ENCODE measurements at regions not wholly inside any gene's neighbourhood (a gene's known extent, or its start where the extent isn't known, plus 50 kb on each side); places are given as distances from the start of the nearest gene placed in this dataset.

- no peak for DNase-seq (ENCODE audit: low read depth in 1 of 2, low spot score in 1 of 2)
These were observed 558.7 kb upstream of the TNP1 start for GRCh38 chr2:217418544-217418943.

GRCh38 chr2:217418090-217418489 is 558.2 kb upstream of the TNP1 start:
- DNase-seq (ENCODE audit: low read depth in 1 of 2, low spot score in 1 of 2) = no peak

DNA sequence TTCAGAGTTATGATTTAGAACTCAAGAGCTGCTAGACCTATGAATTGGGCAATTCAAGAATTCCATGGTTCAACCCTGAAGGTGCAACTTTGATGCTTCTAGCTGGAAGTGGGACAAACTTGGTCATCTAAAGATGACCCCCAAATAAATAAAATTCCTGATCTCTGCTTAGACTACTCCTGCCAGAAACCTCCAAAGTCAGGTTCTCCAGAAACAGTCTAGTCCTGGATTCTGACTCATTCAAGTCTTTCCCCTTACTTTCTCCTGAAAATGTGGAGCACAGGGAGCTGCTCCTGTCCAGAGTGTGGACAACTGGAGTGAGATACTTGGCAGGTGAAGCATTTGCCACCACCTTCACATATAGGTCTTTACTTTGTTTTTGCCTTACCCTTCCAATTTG is 557.7 kb upstream of the TNP1 start:
- DNase-seq (ENCODE audit: low read depth in 1 of 2, low spot score in 1 of 2) = no peak

- no peak for DNase-seq (ENCODE audit: low read depth in 1 of 2, low spot score in 1 of 2)
These were observed 555.5 kb upstream of the TNP1 start for GRCh38 chr2:217415316-217415715.

DNA sequence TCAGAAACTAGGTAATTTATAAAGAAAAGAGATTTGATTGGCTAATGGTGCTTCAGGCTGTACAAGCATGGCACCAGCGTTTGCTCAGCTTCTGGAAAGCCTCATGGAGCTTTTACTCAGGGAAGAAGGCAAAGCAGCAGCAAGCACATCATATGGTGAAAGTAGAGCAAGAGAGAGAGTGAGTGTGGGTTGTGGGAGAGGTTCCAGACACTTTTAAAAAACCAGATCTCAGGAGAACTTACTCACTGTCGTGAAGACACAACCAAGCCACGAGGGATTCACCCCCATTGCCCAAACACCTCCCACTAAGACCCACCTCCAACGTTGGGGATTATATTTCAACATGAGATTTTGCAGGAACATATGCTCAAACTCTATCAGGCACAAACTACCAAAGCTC is 554.6 kb upstream of the TNP1 start:
- DNase-seq (ENCODE audit: low read depth in 1 of 2, low spot score in 1 of 2) = no peak

GRCh38 chr2:217413193-217413592 is 553.3 kb upstream of the TNP1 start:
- DNase-seq (ENCODE audit: low read depth in 1 of 2, low spot score in 1 of 2) = no peak

DNA sequence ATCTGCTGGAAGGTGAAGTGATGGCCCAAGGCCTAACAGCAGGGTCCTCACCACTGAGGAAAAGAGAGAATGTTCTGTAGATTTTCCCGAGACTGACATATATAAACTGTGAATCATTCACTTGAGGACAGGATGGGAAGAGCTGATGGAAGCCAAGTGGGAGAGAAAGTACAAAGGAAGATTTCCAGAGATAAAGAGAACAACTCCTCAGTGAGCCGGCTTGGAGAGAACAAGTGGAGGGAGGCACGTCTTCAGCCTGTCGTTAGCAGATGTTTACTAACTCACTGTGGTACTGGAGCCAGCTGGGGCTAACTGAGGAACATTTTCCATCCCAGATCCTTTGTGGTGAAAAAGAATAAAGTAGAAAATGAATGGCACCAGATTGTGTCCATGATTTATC is 552.9 kb upstream of the TNP1 start:
- no peak for DNase-seq (ENCODE audit: low read depth in 1 of 2, low spot score in 1 of 2)

GRCh38 chr2:217412277-217412676 is 552.4 kb upstream of the TNP1 start:
- DNase-seq (ENCODE audit: low read depth in 1 of 2, low spot score in 1 of 2) = no peak

GRCh38 chr2:217410681-217410960 is 550.8 kb upstream of the TNP1 start:
- no peak for DNase-seq (ENCODE audit: low read depth in 1 of 2, low spot score in 1 of 2)

DNA sequence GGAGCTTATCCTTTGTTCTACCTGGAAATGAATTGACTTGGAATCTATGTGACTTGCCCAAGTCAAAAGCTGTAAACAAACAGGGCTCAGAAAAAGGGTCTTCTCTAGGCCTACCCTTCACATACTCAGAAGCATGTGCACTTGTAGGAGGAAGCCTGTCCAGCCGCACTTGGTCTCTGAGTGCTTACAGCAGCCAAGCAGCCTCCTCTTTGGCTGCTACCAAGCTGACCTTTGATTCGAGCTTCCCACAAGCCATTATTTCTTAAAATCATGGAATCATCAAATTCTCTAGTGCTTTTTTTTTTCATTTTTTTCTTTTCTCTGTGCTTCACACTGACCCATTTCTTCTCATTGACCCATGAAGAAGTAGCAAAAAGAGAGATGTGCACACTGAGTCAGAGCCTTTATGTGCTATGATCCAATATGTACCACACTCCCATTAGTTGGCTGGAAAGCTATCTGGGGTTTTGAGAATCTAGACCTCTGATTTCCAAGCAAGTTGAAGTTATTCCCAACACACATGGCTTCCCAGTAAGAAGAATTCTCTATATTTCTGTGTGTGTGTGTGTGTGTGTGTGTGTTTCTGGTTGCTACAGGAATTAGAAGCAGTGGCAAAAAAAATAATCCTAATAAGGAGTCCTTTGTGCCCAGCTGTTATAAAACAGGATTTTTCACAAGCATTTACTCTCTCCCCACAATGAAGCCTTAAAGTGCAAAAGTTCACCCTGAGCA is 550.3 kb upstream of the TNP1 start:
- no peak for DNase-seq (ENCODE audit: low read depth in 1 of 2, low spot score in 1 of 2)

DNA sequence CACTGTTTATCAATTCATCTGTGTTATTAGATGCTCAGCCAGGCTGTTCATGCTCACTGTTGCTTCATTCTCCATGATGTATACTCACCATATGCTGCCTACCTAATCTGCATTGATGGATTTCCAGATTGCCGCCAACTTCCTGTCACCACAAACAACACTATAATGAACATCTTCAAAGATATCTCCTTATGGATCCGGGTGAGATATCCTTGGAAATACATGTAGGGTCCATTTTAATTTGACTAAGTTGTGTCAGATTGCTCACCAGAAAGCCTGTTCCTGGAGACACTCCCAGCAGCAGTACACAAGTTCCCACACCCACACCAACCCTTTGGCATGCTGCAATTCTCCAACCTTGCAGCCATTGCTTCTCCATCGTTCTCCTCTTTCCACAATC is 547.5 kb upstream of the TNP1 start:
- no peak for DNase-seq (ENCODE audit: low read depth in 1 of 2, low spot score in 1 of 2)

GRCh38 chr2:217404236-217404760 is 544.4 kb upstream of the TNP1 start:
- DNase-seq (ENCODE audit: low read depth in 1 of 2, low spot score in 1 of 2) = no peak

DNA sequence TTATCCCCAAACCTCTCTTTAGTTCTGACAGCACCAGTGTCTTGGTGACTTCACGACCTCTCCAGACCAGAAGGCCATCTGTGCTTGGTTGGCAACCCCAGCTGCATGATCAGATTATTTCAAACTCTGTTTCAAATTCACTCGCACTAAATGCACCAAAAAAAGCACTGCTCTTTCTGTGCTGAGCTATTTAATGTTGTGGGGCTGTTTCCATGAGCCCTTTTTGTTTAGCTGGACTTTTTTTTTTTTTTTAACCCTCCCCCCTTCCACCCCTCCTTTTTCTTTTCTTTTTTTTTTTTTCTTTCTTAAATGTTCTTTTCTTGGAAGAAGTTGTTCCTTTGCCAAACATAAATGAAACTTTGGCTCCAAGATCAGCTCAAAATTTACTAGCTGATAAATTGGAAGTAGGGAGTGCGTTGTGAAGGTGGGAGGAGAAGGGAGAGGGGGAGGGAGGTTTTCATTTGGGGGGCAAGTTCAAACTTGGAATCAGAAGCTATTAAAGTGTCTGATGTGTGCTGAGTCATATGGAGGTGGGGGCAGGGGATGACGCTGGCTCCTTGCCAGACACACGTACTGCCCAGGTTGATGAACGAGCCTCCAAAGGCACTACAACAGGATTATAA is 543.0 kb upstream of the TNP1 start:
- no peak for DNase-seq (ENCODE audit: low read depth in 1 of 2, low spot score in 1 of 2)

GRCh38 chr2:217402144-217402543 is 542.3 kb upstream of the TNP1 start:
- no peak for DNase-seq (ENCODE audit: low read depth in 1 of 2, low spot score in 1 of 2)

DNA sequence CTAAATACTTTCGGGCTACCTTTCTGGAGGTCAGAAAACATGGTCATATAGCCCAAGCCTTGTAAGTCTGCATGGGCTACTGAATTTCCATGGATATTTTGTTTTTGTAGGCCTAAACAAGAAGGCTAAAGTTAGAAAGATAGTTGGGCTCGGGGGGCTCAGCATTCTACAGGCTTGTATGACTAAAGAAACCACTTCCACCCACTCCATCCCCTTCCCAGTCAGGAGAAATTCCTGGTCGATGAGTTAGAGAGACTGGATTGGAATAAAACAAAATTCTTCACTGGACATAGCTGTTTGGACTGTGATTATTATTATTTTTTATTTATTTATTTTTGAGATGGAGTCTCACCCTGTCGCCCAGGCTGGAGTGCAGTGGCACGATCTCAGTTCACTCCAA is 539.4 kb upstream of the TNP1 start:
- no peak for DNase-seq (ENCODE audit: low read depth in 1 of 2, low spot score in 1 of 2)

- DNase-seq (ENCODE audit: low read depth in 1 of 2, low spot score in 1 of 2) = no peak
These were observed 539.0 kb upstream of the TNP1 start for GRCh38 chr2:217398860-217399259.

DNA sequence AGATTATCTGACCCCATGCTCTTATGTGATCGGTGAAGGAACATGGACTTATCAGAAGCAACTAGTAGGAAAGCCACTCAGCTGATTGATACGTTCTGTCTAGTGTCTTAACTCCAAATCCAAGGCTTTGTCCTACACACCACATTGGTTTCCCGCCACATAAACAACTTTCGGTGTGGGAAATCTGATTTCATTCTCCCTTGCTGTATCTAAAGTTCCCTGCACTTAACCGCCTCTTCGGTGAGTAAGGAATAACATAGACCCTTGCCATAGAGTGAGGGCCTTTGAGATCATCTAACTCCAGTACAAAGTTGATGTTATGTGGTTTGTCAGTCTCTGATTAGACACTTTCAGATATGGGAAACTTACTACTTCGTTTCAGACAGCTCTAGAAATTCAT is 538.2 kb upstream of the TNP1 start:
- no peak for DNase-seq (ENCODE audit: low read depth in 1 of 2, low spot score in 1 of 2)

GRCh38 chr2:217396586-217396985 is 536.7 kb upstream of the TNP1 start:
- DNase-seq (ENCODE audit: low read depth in 1 of 2, low spot score in 1 of 2) = no peak

GRCh38 chr2:217396165-217396564 is 536.3 kb upstream of the TNP1 start:
- DNase-seq (ENCODE audit: low read depth in 1 of 2, low spot score in 1 of 2) = no peak

DNA sequence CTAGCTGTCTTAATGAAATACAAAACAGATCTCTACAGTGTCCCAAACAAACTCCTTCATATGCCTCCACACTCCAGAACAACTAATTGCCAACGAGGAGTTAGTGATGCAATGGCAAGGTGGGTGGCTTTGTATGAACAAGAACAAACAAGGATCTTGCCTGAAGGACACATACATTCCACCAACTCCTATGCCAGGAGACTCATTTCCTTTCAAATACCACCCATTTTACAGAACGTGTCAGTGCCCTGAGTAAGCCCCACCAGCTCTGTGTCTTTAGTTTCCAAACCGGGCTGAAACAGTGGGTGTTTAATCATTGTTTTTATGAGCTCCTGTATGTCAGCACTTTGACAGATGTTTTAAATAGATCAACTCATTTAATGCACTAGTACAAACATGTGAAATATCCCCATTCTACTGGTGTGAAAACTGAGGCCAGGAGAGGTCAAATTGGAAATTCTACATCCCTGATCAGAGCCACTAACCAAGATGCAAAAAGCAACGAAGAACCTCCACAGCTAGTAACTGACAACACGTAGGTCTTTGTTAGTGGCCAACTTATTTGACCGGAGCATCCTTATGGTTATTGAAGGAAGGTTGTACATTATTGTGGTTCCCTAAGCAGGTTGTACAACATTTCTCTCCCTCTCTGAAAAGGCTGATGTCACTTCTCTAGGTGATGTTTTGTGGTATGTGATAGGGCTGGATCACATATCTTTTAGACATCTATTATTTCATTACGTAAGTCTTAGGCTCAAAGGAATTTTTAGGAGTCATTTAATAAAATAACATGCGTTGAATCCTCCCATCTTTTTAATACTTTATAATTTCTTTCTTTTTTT is 534.9 kb upstream of the TNP1 start:
- no peak for DNase-seq (ENCODE audit: low read depth in 1 of 2, low spot score in 1 of 2)

- no peak for DNase-seq (ENCODE audit: low read depth in 1 of 2, low spot score in 1 of 2)
These were observed 533.7 kb upstream of the TNP1 start for GRCh38 chr2:217393585-217394032.

- DNase-seq (ENCODE audit: low read depth in 1 of 2, low spot score in 1 of 2) = no peak
These were observed 533.2 kb upstream of the TNP1 start for GRCh38 chr2:217392930-217393584.

Data from activated CD4-positive, alpha-beta T cell treated with anti-CD3 and anti-CD28 coated beads, Interleukin-2, amount 50 U/mL, for 24 hours (primary cell).